ENCODE measurements at regions not wholly inside any gene's neighbourhood (a gene's known extent, or its start where the extent isn't known, plus 50 kb on each side); places are given as distances from the start of the nearest gene placed in this dataset.

DNA sequence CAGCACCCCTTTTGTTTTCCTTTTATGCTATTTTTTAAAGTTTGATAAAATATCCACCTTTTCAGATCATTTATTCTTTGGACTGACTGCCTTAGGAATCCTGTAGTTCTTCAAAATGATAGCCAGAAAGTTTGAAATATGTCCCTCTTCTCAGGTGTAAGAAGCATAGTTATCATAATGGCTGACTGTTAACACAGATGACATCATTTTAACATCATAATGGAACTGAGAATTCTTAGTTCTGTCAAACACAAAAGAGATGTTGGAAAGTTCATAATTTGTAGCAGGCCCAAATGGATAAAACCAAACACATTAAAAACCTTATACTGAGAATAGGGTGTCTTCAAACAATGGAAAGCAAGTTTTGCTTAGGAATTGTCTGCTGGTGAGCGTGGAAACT, 1254.4 kb downstream of the ADGRL3 start:
- DNase-seq = no peak
- Mint-ChIP-seq H3K4me3 (no peak overlapping the region), H3K27ac (no peak overlapping the region), H3K4me1 (peaks cover 7% of the 10 kb centered on the region in 2 experiments), H3K27me3 (ENCODE audit: low read depth) (no peaks in the 10 kb centered on the region), H3K36me3 (ENCODE audit: insufficient read depth in 1 of 3, low read depth in 3 of 3) (no peaks in the 10 kb centered on the region), H3K9me3 (no peaks in the 10 kb centered on the region)
- no peak overlapping the region for H4K8ac ChIP-seq (replicated peaks; ENCODE audit: insufficient read length, low read depth, low read length)
- no peak overlapping the region for H4K91ac ChIP-seq (ENCODE audit: insufficient read length, low read depth, low read length)
- no peak overlapping the region for H3T11ph ChIP-seq (ENCODE audit: low read length)
- no CpG with 5 or more reads among the region's 1 CpG for WGBS (ENCODE audit: extremely low coverage, insufficient read length, low lambda C conversion rate)
- H3K79me1 ChIP-seq (ENCODE audit: insufficient read depth, low read depth, low read length, poor library complexity, severe bottlenecking) = no peaks in the 10 kb centered on the region
- H2BK15ac ChIP-seq (ENCODE audit: low read depth, low read length) = no peak overlapping the region
- H3K79me2 ChIP-seq (ENCODE audit: insufficient read depth, low read length) = no peaks in the 10 kb centered on the region
- H3K4me2 ChIP-seq (ENCODE audit: insufficient read depth, insufficient read length, low read length) = no peak overlapping the region
- TF ChIP-seq, protein P1, sequence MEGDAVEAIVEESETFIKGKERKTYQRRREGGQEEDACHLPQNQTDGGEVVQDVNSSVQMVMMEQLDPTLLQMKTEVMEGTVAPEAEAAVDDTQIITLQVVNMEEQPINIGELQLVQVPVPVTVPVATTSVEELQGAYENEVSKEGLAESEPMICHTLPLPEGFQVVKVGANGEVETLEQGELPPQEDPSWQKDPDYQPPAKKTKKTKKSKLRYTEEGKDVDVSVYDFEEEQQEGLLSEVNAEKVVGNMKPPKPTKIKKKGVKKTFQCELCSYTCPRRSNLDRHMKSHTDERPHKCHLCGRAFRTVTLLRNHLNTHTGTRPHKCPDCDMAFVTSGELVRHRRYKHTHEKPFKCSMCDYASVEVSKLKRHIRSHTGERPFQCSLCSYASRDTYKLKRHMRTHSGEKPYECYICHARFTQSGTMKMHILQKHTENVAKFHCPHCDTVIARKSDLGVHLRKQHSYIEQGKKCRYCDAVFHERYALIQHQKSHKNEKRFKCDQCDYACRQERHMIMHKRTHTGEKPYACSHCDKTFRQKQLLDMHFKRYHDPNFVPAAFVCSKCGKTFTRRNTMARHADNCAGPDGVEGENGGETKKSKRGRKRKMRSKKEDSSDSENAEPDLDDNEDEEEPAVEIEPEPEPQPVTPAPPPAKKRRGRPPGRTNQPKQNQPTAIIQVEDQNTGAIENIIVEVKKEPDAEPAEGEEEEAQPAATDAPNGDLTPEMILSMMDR (conservative IDR thresholded peaks at IDR 0.05) = no peak
- no peak overlapping the region for H3K4ac ChIP-seq (ENCODE audit: low read depth, low read length)
- H2BK12ac ChIP-seq (ENCODE audit: insufficient read length, low read depth, low read length) = no peak overlapping the region
- no peak overlapping the region for H3K14ac ChIP-seq (ENCODE audit: insufficient read depth, low read length)
- H3K56ac ChIP-seq (ENCODE audit: insufficient read length, low read depth, low read length) = no peak overlapping the region
- H2BK20ac ChIP-seq (ENCODE audit: low read depth, low read length, poor library complexity, severe bottlenecking) = no peak overlapping the region
- no peaks in the 10 kb centered on the region for H3K23me2 ChIP-seq (ENCODE audit: insufficient read length, low read depth, low read length, poor library complexity, severe bottlenecking)
- no peak overlapping the region for H3K9ac ChIP-seq (ENCODE audit: extremely low read depth, insufficient read length, low read length)
- H3K9me3 ChIP-seq (ENCODE audit: control insufficient read depth, low read depth, low read length) = no peaks in the 10 kb centered on the region
- H3K27ac ChIP-seq (ENCODE audit: insufficient read length, low read depth, low read length) = no peak overlapping the region
- no peak overlapping the region for H4K5ac ChIP-seq (ENCODE audit: insufficient read length, low read depth, low read length)
- no peaks in the 10 kb centered on the region for H4K20me1 ChIP-seq (ENCODE audit: control insufficient read depth, insufficient read depth, insufficient read length)
- no peak overlapping the region for H2AFZ ChIP-seq (ENCODE audit: low read length)
- no peak overlapping the region for H3K18ac ChIP-seq (ENCODE audit: insufficient read length, low read depth, low read length)
- H2BK5ac ChIP-seq (ENCODE audit: insufficient read length, low read length) = no peak overlapping the region
- H2BK120ac ChIP-seq (ENCODE audit: low read depth, low read length, poor library complexity, severe bottlenecking) = no peak overlapping the region
- H2AK5ac ChIP-seq (ENCODE audit: insufficient read length, low read length) = no peak overlapping the region
- no peaks in the 10 kb centered on the region for H3K27me3 ChIP-seq (ENCODE audit: insufficient read depth, low read length)
- no peaks in the 10 kb centered on the region for H3K4me1 ChIP-seq (ENCODE audit: insufficient read depth, low read length)
- no peak overlapping the region for H3K23ac ChIP-seq (ENCODE audit: insufficient read length, low read depth, low read length)

All from H9 (cell line).